HG02870 (cell line): ENCODE measurements at regions not wholly inside any gene's neighbourhood (a gene's known extent, or its start where the extent isn't known, plus 50 kb on each side); places are given as distances from the start of the nearest gene placed in this dataset.

Source experiments
- ATAC-seq: cut with Tn5 transposase; IDR thresholded peaks from one replicate; pipeline ENCODE4 v1.9.1; 2021; ENCODE audit warnings: mild to moderate bottlenecking, moderate library complexity; ENCODE audit not compliant: unreplicated experiment

- ATAC-seq = no peak
These were observed 50.2 kb upstream of the SDK2 start for GRCh38 chr17:73694491-73694890.

- no peak for ATAC-seq
These were observed 50.9 kb upstream of the SDK2 start for GRCh38 chr17:73695035-73695738.

GRCh38 chr17:73696251-73696650, 52.0 kb upstream of the SDK2 start:
- ATAC-seq = no peak

- ATAC-seq = no peak
These were observed 53.6 kb upstream of the SDK2 start for GRCh38 chr17:73697872-73698271.

GRCh38 chr17:73698966-73699365, 54.7 kb upstream of the SDK2 start:
- ATAC-seq = no peak

DNA sequence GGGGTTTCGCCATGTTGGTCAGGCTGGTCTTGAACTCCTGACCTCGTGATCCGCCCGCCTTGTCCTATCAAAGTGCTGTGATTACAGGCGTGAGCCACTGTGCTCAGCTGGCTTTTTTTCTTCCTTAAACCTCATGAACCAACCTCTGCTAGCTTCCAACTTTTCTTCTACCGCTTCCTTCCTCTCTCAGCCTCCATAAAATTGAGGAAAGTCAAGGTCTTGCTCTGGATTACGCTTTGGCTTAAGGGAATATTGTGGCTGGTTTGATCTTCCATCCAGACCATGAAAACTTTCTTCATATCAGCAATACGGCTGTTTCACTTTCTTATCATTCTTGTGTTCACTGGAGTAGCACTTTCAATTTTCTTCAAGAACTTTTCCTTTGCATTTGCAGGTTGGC, 57.5 kb upstream of the SDK2 start:
- ATAC-seq = no peak

DNA sequence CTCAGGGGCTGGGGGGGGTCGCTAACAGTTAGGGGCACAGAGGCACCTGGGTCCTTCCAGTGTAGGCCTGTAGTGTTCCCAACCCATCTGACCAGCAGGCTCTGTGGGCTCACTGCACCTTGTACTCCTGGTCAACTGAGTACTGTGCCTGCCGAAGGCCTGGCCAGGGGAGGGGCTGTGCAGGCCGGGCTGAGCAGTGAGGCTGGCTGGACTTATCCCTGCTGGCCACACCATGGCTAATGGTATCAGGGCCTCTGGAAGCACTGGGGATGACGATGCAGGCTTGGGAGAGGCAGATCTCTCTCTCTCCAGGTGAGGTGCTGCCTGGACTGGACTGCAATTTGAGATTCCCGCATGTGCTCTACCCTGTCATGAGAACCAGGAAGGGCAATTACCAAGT, 58.9 kb upstream of the SDK2 start:
- no peak for ATAC-seq

- ATAC-seq = no peak
These were observed 59.7 kb upstream of the SDK2 start for GRCh38 chr17:73703917-73704316.

GRCh38 chr17:73705594-73705993, 61.3 kb upstream of the SDK2 start:
- no peak for ATAC-seq

- ATAC-seq = no peak
These were observed 62.2 kb upstream of the SDK2 start for GRCh38 chr17:73706428-73706827.

GRCh38 chr17:73706858-73707257, 62.6 kb upstream of the SDK2 start:
- no peak for ATAC-seq

DNA sequence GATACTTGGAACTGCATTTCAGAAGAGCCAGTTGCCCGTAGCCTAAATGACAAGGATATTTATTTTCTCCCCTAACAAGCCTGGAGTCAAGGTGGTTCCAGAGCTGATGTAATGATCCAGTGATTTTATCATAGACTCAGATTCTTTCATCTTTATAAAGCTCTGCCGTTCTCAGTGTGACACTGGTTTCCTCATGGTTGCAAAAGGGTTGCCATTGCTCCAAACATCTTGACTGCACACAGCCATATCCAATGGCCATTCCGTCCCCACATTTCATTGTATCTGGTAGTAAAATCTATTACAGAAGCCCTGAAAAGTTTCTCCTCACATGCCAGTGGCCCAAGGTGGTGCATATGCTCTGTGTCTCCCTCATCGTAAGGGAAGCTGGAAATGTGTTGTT, 63.1 kb upstream of the SDK2 start:
- ATAC-seq = no peak

GRCh38 chr17:73710095-73710592, 65.9 kb upstream of the SDK2 start:
- ATAC-seq = no peak

DNA sequence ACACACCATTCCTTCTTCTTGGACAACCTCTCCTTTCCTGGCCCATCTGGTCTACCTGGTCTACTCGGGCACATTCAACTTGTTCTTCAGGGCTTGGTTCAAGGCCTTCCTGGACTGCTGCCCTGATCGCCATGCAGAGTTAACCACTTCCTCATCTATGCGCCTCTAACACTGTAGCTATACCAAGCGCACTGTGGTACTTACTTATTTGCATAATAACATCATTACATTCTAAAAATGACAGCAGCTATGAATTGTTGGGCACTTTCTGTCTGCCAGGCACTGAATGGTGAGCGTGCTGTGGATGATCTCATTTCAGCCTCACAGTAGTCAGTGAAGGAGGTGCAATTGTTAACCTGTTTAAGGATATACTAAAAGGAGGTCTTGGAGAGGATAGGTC, 66.9 kb upstream of the SDK2 start:
- ATAC-seq = no peak

DNA sequence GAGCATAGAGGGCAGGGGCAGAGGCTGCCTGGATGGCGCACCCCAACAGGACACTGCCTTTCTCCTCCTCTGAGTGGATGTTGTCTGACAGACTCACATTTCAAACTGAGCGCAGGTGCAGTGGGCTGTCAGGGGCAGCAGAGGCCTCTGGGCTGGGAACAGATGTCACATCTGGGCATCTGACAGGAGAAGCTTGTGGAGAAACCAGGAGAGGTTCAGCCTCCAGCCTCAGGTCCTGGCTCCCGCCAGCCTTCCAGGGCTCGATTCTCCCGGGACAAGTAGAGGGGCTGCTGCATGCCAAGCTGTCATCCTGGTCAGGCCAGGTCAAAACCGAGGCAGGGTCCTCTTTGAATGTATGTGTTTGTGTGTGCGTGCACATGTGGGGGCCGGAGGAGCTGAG, 67.7 kb upstream of the SDK2 start:
- ATAC-seq = no peak

DNA sequence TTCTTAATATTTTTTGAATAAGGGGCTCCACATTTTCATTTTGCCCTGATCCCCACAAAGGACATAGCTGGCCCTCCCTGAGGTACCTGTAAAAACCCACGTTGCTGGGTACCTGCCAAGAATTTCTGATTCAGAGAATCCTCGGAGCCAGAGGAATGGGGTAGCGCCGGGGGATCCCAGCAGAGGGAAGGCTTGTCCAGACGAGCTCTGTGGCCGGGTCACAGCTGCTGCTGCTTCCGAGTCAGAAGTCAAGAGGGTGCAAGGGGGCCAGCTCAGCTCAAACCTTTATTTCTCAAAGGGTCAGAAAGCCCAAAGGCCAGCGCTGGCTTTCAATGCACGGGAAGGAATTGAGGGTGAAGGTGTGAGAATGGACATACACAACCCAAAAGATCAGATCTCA, 68.9 kb upstream of the SDK2 start:
- ATAC-seq = no peak

DNA sequence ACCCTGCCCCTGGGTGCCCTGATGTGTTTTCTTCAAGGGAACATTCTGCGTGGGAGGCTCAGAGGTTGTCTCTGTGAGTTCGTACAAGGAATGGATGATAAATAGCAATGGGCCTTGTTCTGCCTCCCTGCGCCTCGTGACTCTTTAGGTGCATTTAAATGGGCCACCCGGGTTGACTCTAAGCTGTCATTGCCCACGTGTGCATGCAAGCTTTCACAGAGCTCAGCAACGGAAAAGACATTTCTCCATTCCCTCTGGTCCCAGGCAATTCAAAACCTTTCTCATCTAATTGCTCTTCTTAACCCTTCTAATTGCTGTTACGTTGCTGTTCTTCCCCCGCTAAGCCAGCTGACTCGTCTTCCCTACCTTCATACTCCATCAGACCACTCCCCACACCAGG, 71.5 kb upstream of the SDK2 start:
- no peak for ATAC-seq

DNA sequence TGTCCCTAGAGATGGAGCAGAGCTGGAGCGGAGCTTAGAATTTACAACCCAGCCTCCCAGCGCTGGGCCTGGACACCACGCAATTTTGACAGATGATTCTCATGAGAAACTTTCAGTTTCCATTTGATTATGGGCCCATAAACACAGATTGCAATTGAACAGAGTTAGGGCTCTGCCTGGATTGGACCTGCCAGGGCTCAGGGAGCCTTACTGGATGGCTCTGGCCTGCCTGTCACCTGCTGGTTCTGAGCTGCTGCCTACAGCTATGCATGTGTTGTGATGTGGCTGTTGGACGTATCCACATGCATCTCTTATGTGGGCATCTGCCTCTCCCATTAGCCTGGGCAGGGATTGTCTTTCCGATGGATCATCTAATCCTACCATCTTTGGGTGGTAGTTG, 73.4 kb upstream of the SDK2 start:
- no peak for ATAC-seq

DNA sequence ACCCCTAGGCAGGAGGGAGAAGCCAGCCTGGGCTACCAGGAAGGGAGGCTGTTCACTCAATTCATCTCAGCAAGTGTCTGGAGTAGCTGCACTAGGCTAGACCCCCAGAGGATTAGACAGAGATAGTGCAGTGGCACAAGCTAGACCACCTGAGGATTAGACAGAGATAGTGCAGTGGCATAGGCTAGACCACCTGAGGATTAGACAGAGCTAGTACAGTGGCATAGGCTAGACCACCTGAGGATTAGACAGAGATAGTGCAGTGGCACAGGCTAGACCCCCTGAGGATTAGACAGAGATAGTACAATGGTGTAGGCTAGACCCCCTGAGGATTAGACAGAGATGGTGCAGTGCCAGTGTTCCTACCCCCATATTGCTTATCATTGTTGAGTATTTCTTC, 74.1 kb upstream of the SDK2 start:
- ATAC-seq = no peak

- ATAC-seq = no peak
These were observed 74.7 kb upstream of the SDK2 start for GRCh38 chr17:73718912-73719311.

DNA sequence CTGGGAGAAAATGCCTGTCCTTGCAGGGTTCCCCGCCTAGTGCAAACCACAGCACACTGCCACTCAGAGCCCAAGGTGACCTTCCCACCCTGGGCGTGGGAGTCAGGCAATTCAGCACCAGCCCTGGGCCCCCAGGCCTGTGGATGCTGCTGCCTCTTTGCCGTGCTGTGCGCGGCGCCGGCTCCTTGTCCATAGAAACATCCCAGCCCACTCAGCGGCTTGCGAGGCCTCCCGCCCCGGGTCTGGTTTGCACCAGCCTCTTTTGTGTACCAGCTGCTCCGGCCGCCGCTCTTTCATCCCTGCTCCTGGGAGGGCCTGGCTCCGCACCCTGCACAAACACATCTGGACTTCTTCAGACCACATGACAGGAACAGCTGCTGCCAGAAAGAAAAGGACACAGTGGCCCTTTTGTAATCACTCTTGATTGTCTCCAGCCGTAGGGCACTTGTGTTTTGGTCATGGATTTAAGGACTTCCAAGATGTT, 75.4 kb upstream of the SDK2 start:
- ATAC-seq = no peak

GRCh38 chr17:73720187-73720834, 76.1 kb upstream of the SDK2 start:
- ATAC-seq = no peak

DNA sequence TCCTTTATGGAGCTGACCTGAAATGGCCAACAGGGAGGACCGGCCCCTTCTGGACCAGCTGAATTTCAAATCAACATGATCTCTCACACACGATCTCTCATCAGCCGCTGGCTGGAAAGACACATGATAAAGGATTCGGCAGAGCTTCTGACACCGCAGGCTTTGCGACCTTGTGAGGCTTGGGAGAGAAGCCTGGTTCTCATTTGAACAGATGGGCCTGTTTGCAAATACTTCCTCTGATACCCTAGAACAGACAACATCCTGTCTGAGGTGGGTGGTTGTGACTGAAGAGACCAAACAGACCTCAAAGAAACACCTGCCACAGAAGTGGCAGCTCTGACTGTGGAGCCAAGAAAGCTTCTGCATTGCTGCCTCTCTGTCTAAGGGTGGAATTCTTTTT, 77.9 kb upstream of the SDK2 start:
- ATAC-seq = no peak
